DMS 273 (cell line): ENCODE measurements at regions not wholly inside any gene's neighbourhood (a gene's known extent, or its start where the extent isn't known, plus 50 kb on each side); places are given as distances from the start of the nearest gene placed in this dataset.
"Not testable (repeated sequence)": the region's sequence is repeated elsewhere in the genome, so short reads cannot be mapped to it uniquely, and the experiment has no call there.

Source experiments
- DNase-seq: peaks from one replicate; lab custom pipeline; 2025; ENCODE audit not compliant: unreplicated experiment; lab: John Stamatoyannopoulos, UW

- DNase-seq = no peak
Observed at GRCh38 chr4:97027728-97028410, 1115.4 kb downstream of the STPG2 start.

- DNase-seq = no peak
Observed at GRCh38 chr4:97028785-97029184, 1114.5 kb downstream of the STPG2 start.

- peak; percentile 15 for DNase-seq
Observed at GRCh38 chr4:97037411-97038145, 1105.7 kb downstream of the STPG2 start.

GRCh38 chr4:97038146-97038516 is 1105.1 kb downstream of the STPG2 start:
- DNase-seq = no peak

- no peak for DNase-seq
Observed at GRCh38 chr4:97072666-97073065, 1070.6 kb downstream of the STPG2 start.

- DNase-seq = no peak
Observed at GRCh38 chr4:97073194-97073593, 1070.1 kb downstream of the STPG2 start.

GRCh38 chr4:97074531-97074930 is 1068.7 kb downstream of the STPG2 start:
- DNase-seq = no peak

- no peak for DNase-seq
Observed at GRCh38 chr4:97081951-97082350, 1061.3 kb downstream of the STPG2 start.

GRCh38 chr4:97097036-97097435 is 1046.2 kb downstream of the STPG2 start:
- not testable (repeated sequence) for DNase-seq

GRCh38 chr4:97101171-97101570 is 1042.1 kb downstream of the STPG2 start:
- peak; percentile 3 for DNase-seq

- no peak for DNase-seq
Observed at GRCh38 chr4:97103252-97103651, 1040.0 kb downstream of the STPG2 start.

- no peak for DNase-seq
Observed at GRCh38 chr4:97104006-97104405, 1039.3 kb downstream of the STPG2 start.

GRCh38 chr4:97104666-97105065 is 1038.6 kb downstream of the STPG2 start:
- no peak for DNase-seq

- peak; percentile 30 for DNase-seq
Observed at GRCh38 chr4:97105347-97106099, 1037.8 kb downstream of the STPG2 start.

- DNase-seq = peak; percentile 17
Observed at GRCh38 chr4:97106161-97106560, 1037.1 kb downstream of the STPG2 start.

- DNase-seq = no peak
Observed at GRCh38 chr4:97110506-97110905, 1032.8 kb downstream of the STPG2 start.

- no peak for DNase-seq
Observed at GRCh38 chr4:97116511-97116910, 1026.8 kb downstream of the STPG2 start.

GRCh38 chr4:97121493-97121892 is 1021.8 kb downstream of the STPG2 start:
- DNase-seq = no peak

- no peak for DNase-seq
Observed at GRCh38 chr4:97123573-97123972, 1019.7 kb downstream of the STPG2 start.

- DNase-seq = no peak
Observed at GRCh38 chr4:97132435-97132834, 1010.8 kb downstream of the STPG2 start.

- no peak for DNase-seq
Observed at GRCh38 chr4:97134456-97134855, 1008.8 kb downstream of the STPG2 start.

GRCh38 chr4:97139791-97140190 is 1003.5 kb downstream of the STPG2 start:
- DNase-seq = no peak
